GM10248 (cell line): ENCODE measurements at regions not wholly inside any gene's neighbourhood (a gene's known extent, or its start where the extent isn't known, plus 50 kb on each side); places are given as distances from the start of the nearest gene placed in this dataset.

ENCODE experiments used
- CTCF ChIA-PET: fragments of 300-600 bp; sonication (Branson Sonifier 250); formaldehyde crosslinking; extraction: SDS; loops from one replicate; lab custom pipeline; 2021; ENCODE audit warnings: antibody characterized with exemption; lab: Yijun Ruan, JAX
- POLR2A ChIA-PET: fragments of 350-650 bp; sonication (Branson Sonifier 250); formaldehyde crosslinking; extraction: SDS; loops from one replicate; lab custom pipeline; 2020; ENCODE audit warnings: antibody characterized with exemption; lab: Yijun Ruan, JAX
- DNase-seq: peaks from one replicate; pipeline ENCODE4 v3.0.0; 2012; ENCODE audit errors: extremely low spot score
- TF ChIP-seq, protein P1 (sequence below): IDR thresholded peaks from 2 replicates; pipeline ENCODE4 v1.5.1; 2012; ENCODE audit warnings: mild to moderate bottlenecking, low read depth; ENCODE audit errors: extremely low read depth, missing control alignments, control extremely low read depth

GRCh38 chr20:1808101-1808500 is 87.1 kb upstream of the SIRPA start:
- CTCF ChIA-PET, result interaction anchor here (1.2 to 1.4 kb wide), 3 partner anchors 10 to 44 kb away, joined by 3 to 5 read pairs (median 3); no protein-coding TSS in a partner anchor
- TF ChIP-seq, protein P1, sequence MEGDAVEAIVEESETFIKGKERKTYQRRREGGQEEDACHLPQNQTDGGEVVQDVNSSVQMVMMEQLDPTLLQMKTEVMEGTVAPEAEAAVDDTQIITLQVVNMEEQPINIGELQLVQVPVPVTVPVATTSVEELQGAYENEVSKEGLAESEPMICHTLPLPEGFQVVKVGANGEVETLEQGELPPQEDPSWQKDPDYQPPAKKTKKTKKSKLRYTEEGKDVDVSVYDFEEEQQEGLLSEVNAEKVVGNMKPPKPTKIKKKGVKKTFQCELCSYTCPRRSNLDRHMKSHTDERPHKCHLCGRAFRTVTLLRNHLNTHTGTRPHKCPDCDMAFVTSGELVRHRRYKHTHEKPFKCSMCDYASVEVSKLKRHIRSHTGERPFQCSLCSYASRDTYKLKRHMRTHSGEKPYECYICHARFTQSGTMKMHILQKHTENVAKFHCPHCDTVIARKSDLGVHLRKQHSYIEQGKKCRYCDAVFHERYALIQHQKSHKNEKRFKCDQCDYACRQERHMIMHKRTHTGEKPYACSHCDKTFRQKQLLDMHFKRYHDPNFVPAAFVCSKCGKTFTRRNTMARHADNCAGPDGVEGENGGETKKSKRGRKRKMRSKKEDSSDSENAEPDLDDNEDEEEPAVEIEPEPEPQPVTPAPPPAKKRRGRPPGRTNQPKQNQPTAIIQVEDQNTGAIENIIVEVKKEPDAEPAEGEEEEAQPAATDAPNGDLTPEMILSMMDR, result no peak
- DNase-seq, result no peak
- POLR2A ChIA-PET, result no interaction called here

- ChIA-PET POLR2A (no interaction called here), CTCF (interaction anchor here (1.4 kb wide), 1 partner anchor 43 kb away, joined by 3 read pairs; no protein-coding TSS in a partner anchor)
- DNase-seq, result no peak
- TF ChIP-seq, protein P1, result no peak
Measured at GRCh38 chr20:1807394-1807793, 87.8 kb upstream of the SIRPA start.

DNA sequence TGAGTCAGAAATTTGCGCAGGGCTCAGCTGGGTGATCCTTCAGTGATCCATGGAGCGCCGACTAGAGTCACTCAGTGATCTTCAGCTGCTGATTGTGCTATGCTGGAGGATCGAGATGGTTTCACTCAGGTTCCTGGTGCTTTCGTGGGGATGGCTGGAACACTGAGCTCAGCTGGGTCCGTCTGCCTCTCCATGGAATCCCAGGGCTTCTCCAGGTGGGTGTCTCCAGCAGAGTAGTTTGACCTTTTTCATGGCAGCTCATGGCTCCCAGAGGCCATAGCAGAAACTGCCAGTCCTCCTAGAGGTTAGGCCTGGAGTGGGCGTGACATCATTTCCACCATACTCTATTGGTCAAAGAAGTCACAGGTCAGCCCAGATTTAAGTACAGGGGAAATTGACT is 88.8 kb upstream of the SIRPA start:
- no peak for DNase-seq
- CTCF ChIA-PET, result interaction anchor here (1.2 kb wide), 1 partner anchor 30 kb away, joined by 6 read pairs; no protein-coding TSS in a partner anchor
- POLR2A ChIA-PET, result interaction anchor here (0.6 kb wide), 1 partner anchor 520 kb away, joined by 4 read pairs; no protein-coding TSS in a partner anchor
- TF ChIP-seq, protein P1, result no peak

GRCh38 chr20:1805816-1806215 is 89.4 kb upstream of the SIRPA start:
- CTCF ChIA-PET, result interaction anchor here (1.2 to 1.3 kb wide), 2 partner anchors 28 to 29 kb away, joined by 5 to 6 read pairs; no protein-coding TSS in a partner anchor
- TF ChIP-seq, protein P1, result no peak
- POLR2A ChIA-PET, result no interaction called here
- no peak for DNase-seq

- POLR2A ChIA-PET, result no interaction called here
- TF ChIP-seq, protein P1, result no peak
- CTCF ChIA-PET, result interaction anchor here (0.9 to 1.3 kb wide), 3 partner anchors 26 to 41 kb away, joined by 3 to 6 read pairs (median 5); no protein-coding TSS in a partner anchor
- no peak for DNase-seq
Measured at GRCh38 chr20:1805161-1805581, 90.0 kb upstream of the SIRPA start.

- TF ChIP-seq, protein P1, result no peak
- DNase-seq, result no peak
- ChIA-PET POLR2A (no interaction called here), CTCF (interaction anchor here (0.8 to 1.3 kb wide), 4 partner anchors 25 to 202 kb away, joined by 3 to 6 read pairs (median 4); no protein-coding TSS in a partner anchor)
Measured at GRCh38 chr20:1804554-1804956, 90.7 kb upstream of the SIRPA start.
